Endothelial cell (in vitro differentiated cells): ENCODE measurements at regions not wholly inside any gene's neighbourhood (a gene's known extent, or its start where the extent isn't known, plus 50 kb on each side); places are given as distances from the start of the nearest gene placed in this dataset.

Source experiments
- DNase-seq: peaks from one replicate; pipeline ENCODE4 v3.0.0; 2021; ENCODE audit warnings: low spot score
- H3K27ac Mint-ChIP-seq: one replicate; pipeline ENCODE4 v1.8.0; 2021; ENCODE audit warnings: mixed read lengths, inconsistent platforms; ENCODE audit not compliant: unreplicated experiment
- H3K27me3 Mint-ChIP-seq: one replicate; pipeline ENCODE4 v1.8.0; 2021; ENCODE audit warnings: mild to moderate bottlenecking, moderate library complexity, mixed read lengths, inconsistent platforms; ENCODE audit not compliant: unreplicated experiment
- H3K36me3 Mint-ChIP-seq: one replicate; pipeline ENCODE4 v1.8.0; 2021; ENCODE audit warnings: mild to moderate bottlenecking, low read depth, mixed read lengths, inconsistent platforms; ENCODE audit not compliant: unreplicated experiment
- H3K4me1 Mint-ChIP-seq: one replicate; pipeline ENCODE4 v1.8.0; 2021; ENCODE audit warnings: mild to moderate bottlenecking, mixed read lengths, inconsistent platforms; ENCODE audit not compliant: unreplicated experiment
- H3K4me3 Mint-ChIP-seq: one replicate; pipeline ENCODE4 v1.8.0; 2021; ENCODE audit warnings: mild to moderate bottlenecking, mixed read lengths, inconsistent platforms; ENCODE audit not compliant: unreplicated experiment
- H3K9me3 Mint-ChIP-seq: one replicate; pipeline ENCODE4 v1.8.0; 2021; ENCODE audit warnings: mixed read lengths, inconsistent platforms; ENCODE audit not compliant: unreplicated experiment
- TF ChIP-seq, protein P1 (sequence below): fragments of 200-600 bp; sonication (generic); IDR thresholded peaks from one replicate; pipeline ENCODE4 v1.5.0; 2021; ENCODE audit warnings: antibody characterized with exemption; ENCODE audit not compliant: unreplicated experiment

DNA sequence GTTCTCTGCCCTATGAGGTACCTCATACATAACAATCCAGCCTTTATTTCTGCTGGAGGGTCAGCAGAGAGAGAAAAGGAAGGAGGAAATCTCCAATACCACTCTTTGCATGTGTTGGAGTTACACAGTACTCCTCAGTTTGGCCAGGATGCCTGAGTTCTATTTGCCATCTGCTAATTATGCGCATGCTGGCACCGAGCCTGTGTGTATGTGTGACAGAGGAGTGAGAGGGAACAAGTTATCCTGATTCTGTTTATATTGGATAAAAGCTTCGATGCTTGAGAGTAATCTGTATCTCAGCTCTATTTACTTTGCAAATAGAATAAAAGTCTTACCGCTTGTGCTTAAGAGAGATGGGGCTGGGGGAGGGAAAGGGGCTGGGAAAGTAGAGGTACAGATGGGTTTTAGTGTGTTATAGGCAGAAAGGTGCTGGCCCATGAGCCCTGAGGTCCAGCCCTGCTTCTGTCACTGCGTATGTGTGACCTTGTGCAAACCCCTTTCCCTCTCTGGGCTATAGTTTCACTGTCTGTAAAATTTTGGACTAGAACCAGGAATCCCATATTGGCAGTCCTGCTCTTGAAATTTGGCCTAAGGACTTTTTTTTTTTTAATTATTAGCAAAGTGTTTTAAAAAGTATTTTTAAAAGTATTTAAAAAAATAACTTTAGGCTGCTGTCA is 54.5 kb upstream of the PLXNA2 start:
- Mint-ChIP-seq H3K27ac (no peak overlapping the region), H3K27me3 (no peaks in the 10 kb centered on the region), H3K9me3 (no peaks in the 10 kb centered on the region), H3K4me1 (peaks cover 8% of the 10 kb centered on the region), H3K4me3 (no peak overlapping the region), H3K36me3 (no peaks in the 10 kb centered on the region)
- TF ChIP-seq, protein P1, sequence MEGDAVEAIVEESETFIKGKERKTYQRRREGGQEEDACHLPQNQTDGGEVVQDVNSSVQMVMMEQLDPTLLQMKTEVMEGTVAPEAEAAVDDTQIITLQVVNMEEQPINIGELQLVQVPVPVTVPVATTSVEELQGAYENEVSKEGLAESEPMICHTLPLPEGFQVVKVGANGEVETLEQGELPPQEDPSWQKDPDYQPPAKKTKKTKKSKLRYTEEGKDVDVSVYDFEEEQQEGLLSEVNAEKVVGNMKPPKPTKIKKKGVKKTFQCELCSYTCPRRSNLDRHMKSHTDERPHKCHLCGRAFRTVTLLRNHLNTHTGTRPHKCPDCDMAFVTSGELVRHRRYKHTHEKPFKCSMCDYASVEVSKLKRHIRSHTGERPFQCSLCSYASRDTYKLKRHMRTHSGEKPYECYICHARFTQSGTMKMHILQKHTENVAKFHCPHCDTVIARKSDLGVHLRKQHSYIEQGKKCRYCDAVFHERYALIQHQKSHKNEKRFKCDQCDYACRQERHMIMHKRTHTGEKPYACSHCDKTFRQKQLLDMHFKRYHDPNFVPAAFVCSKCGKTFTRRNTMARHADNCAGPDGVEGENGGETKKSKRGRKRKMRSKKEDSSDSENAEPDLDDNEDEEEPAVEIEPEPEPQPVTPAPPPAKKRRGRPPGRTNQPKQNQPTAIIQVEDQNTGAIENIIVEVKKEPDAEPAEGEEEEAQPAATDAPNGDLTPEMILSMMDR: no peak
- no peak for DNase-seq

DNA sequence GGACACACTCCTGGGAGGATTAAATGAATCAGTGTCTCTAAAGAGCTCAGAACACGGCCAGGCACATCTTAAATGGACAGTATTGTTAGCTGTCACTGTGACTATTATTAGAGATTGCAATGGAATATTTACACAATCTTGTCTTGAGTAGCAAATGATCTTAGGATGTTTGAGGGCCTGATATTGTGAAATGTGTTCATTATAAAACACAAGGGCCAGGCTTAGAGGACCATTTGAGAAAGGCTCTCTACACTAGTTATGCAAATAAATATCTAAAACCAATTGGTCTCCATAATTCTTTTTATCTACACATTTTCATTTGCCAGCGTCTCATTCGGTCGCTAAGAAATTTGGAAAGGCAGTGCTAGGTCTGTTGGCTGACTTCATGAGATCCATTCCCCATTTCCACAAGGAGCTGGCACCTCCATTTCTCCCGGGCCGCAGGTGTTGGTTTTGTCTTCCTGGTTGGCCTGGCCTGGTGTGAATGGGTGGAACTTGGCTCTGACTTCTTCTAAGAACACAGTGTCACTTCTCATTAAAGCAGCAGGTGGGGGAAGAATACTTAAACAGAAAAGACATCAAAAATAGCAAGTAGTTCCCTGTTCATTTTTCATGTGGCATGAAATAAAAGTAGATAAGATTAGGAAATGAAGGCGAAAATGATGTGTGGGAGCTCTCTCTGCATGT is 56.0 kb upstream of the PLXNA2 start:
- TF ChIP-seq, protein P1: no peak
- no peak overlapping the region for H3K4me3 Mint-ChIP-seq
- H3K36me3 Mint-ChIP-seq: no peaks in the 10 kb centered on the region
- H3K4me1 Mint-ChIP-seq: no peaks in the 10 kb centered on the region
- no peak overlapping the region for H3K27ac Mint-ChIP-seq
- H3K9me3 Mint-ChIP-seq: no peaks in the 10 kb centered on the region
- DNase-seq: no peak
- H3K27me3 Mint-ChIP-seq: no peaks in the 10 kb centered on the region

- TF ChIP-seq, protein P1: no peak
- Mint-ChIP-seq H3K4me1 (no peaks in the 10 kb centered on the region), H3K27ac (no peak overlapping the region), H3K9me3 (no peaks in the 10 kb centered on the region), H3K27me3 (no peaks in the 10 kb centered on the region), H3K4me3 (no peak overlapping the region), H3K36me3 (no peaks in the 10 kb centered on the region)
- DNase-seq: no peak
Observed at GRCh38 chr1:208302699-208303238, 58.6 kb upstream of the PLXNA2 start.

DNA sequence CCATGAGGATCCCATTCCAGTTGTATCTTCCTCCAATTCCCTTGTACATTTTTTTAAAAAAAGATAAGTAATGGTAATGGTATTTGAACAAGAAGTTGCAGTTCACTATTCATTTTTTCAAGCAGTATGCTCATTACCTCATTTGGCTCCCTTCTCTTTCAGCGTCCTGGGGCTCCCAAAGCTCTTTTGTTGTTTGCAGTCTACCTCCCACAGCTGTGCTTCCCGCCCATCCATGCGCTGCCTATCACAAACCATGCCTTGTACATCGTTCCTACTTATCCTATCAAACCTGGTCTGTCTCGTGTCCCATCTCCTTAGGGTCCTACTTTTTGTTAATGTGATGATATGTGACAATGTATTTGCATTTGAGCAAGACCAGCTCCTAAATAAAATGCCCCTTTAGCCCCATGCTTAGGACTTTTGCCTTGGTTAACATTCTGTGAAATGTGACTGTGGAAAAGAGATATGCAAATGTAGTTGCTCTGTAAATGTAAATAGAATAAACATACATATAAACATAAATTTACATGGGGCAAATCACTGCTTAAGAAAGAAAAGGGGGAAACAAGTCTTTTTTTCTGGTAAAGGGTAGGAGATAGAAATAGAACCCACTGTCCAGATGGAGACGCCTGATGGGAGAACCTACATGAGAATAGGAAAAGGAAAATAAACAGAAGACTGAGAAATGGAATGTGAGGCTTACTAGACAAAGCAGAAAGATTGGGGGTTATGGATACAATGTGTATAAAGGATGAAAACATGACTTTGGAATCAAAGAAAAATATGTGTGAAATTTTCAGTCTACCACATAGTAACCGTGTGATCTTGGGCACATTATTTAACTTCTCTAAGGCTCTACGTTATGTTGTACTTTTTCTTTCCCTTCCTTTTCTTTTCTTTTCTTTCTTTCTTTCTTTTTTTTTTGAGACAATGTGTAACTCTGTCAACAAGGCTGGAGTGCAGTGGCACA is 59.8 kb upstream of the PLXNA2 start:
- Mint-ChIP-seq H3K36me3 (no peaks in the 10 kb centered on the region), H3K27ac (no peak overlapping the region), H3K4me3 (no peak overlapping the region), H3K9me3 (no peaks in the 10 kb centered on the region), H3K27me3 (no peaks in the 10 kb centered on the region), H3K4me1 (no peaks in the 10 kb centered on the region)
- no peak for DNase-seq
- TF ChIP-seq, protein P1: no peak
